ENCODE measurements at regions not wholly inside any gene's neighbourhood (a gene's known extent, or its start where the extent isn't known, plus 50 kb on each side); places are given as distances from the start of the nearest gene placed in this dataset.
A peak's percentile ranks its signal among the peaks of the same experiment; 100 is the strongest.

DNA sequence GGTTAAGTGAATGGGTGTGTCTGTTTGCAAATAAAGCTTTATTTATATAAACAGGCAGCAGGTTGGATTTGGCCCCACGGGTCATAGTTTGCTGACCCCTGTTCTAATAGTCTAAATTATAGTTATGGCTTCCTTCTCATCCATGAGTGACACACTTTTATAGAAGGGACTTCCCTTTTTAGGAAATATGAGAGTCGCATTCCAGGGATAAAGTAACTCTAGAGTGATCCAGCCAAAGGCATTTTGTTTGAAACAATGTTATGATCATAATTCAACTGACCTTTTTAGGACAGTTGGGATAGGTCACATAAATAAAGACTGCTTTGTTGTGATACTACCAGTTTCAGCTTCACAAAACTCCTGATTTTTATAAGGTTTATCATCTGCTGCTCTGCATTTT is 87.9 kb downstream of the ALX1 start:
- Histone ChIP-seq H3K4me3 (no peak overlapping the region), H3K36me3 (no peaks in the 10 kb centered on the region), H3K27me3 (no peaks in the 10 kb centered on the region), H3K4me1 (no peaks in the 10 kb centered on the region), H3K9me3 (no peaks in the 10 kb centered on the region), H3K27ac (no peak overlapping the region)
- TF ChIP-seq, protein P1, sequence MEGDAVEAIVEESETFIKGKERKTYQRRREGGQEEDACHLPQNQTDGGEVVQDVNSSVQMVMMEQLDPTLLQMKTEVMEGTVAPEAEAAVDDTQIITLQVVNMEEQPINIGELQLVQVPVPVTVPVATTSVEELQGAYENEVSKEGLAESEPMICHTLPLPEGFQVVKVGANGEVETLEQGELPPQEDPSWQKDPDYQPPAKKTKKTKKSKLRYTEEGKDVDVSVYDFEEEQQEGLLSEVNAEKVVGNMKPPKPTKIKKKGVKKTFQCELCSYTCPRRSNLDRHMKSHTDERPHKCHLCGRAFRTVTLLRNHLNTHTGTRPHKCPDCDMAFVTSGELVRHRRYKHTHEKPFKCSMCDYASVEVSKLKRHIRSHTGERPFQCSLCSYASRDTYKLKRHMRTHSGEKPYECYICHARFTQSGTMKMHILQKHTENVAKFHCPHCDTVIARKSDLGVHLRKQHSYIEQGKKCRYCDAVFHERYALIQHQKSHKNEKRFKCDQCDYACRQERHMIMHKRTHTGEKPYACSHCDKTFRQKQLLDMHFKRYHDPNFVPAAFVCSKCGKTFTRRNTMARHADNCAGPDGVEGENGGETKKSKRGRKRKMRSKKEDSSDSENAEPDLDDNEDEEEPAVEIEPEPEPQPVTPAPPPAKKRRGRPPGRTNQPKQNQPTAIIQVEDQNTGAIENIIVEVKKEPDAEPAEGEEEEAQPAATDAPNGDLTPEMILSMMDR (IDR thresholded peaks at IDR 0.05): no peak
- DNase-seq: peak in 1 of 4 donors; percentile 3
- intact Hi-C loops (cut with DNase I): no loop called here
- ATAC-seq: no peak

DNA sequence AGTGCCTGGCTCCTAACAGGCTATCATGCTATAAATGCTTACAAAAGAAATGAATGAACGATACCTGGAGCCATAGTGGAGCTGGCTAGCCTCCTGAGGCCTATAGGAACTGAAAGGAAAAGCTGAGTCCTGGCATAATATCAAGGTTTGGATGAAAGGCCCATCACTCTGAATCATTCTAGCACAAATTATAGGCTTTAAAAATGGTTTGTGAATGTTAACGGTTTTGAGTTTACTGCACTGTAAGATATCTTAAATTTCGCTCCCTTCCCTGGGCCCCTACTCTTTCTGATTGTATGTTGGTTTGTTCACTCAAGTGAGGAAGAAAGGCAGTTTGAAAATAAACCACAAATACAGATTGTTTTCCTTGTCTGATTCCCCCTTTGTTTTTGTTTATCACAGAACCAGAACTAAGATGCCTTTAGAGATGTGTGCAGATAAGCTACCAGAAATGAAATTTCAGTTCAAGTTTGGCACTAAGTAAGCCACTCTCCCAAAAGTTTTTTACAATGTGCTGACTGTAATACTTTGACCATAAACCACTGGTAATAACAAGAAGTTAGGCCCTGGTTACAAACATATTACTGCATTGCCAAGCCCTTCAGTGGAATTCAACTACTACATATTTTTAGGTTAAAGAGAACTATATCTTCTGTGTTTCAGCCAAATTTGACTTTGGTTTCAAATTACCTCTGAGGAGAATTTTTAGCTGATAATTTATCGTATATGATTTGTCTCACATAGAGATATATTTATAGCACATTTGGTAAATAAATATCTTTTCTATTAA is 89.5 kb downstream of the ALX1 start:
- Histone ChIP-seq H3K27ac (no peak overlapping the region), H3K36me3 (no peaks in the 10 kb centered on the region), H3K4me1 (no peaks in the 10 kb centered on the region), H3K9me3 (no peaks in the 10 kb centered on the region), H3K27me3 (no peaks in the 10 kb centered on the region), H3K4me3 (no peak overlapping the region)
- ATAC-seq (no peak), DNase-seq (no peak)
- intact Hi-C loops (cut with DNase I): no loop called here
- TF ChIP-seq, protein P1 (IDR thresholded peaks at IDR 0.05): no peak

DNA sequence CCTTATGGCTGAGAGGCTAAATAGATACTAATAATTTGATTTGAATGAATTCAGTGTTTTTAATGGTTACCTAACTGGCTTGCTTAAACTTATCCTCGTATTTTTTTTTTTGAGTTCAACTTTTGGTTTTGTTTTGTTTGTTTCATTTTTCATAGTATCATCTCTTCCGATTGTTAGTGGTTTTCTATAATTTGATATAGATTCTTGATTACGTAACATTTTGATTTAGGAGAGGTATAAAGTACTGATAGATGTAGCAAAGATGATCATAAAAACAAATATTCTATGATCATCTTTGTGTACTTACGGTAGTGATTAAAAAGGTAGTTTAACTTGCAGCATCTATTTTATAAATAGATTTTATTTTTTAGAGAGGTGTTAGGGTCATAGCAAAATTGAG is 93.0 kb downstream of the ALX1 start:
- H3K9me3 ChIP-seq: no peaks in the 10 kb centered on the region
- H3K27me3 ChIP-seq: no peaks in the 10 kb centered on the region
- no peak for DNase-seq
- H3K4me3 ChIP-seq: no peak overlapping the region
- no peaks in the 10 kb centered on the region for H3K4me1 ChIP-seq
- intact Hi-C loops (cut with DNase I): no loop called here
- TF ChIP-seq, protein P1 (IDR thresholded peaks at IDR 0.05): no peak
- H3K27ac ChIP-seq: no peak overlapping the region
- no peaks in the 10 kb centered on the region for H3K36me3 ChIP-seq
- ATAC-seq: no peak

DNA sequence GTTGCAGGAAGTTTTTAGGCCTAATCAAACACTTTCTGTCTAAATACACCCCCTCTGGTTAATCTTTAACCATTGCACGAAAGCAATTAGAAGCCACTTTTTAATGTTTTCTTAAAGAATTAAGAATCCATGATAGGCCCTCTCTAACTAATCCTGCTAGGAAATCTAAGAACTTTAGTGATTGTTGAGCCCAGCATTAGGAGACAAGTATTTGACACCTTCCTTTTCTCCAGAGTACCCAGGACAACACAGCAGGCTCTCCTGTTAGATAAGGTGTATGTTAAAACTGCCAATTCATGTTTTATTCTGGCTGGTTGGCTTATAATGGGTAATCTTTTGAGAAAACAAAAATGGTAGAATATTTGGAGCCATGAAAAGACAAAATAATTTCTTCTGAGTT is 95.0 kb downstream of the ALX1 start:
- Histone ChIP-seq H3K4me3 (no peak overlapping the region), H3K27me3 (no peaks in the 10 kb centered on the region), H3K9me3 (no peaks in the 10 kb centered on the region), H3K36me3 (no peaks in the 10 kb centered on the region), H3K27ac (no peak overlapping the region), H3K4me1 (no peaks in the 10 kb centered on the region)
- ATAC-seq (no peak), DNase-seq (no peak)
- intact Hi-C loops (cut with DNase I): no loop called here
- TF ChIP-seq, protein P1 (IDR thresholded peaks at IDR 0.05): no peak

DNA sequence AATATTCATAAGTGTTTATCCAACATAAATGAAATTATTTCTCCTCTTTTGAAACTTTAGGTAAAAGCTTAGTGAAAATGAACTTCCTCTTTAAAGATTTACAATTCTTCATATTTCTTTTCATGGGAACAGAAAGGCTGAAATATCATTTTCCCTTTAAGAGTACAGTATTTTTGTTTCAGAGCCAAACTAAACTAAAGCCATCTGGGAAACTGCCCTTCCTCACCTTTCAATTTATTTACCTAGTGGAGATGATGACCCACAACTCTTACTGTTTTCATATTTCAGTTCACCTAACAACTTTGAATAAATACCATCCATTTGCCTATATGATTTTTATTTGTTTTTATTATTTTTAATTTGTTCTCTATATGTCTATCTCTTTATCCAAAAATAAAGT is 105.4 kb downstream of the ALX1 start:
- Histone ChIP-seq H3K4me3 (no peak overlapping the region), H3K27me3 (no peaks in the 10 kb centered on the region), H3K27ac (no peak overlapping the region), H3K36me3 (no peaks in the 10 kb centered on the region), H3K4me1 (no peaks in the 10 kb centered on the region), H3K9me3 (no peaks in the 10 kb centered on the region)
- no peak for DNase-seq
- ATAC-seq: no peak
- intact Hi-C loops (cut with DNase I): no loop called here
- TF ChIP-seq, protein P1 (IDR thresholded peaks at IDR 0.05): no peak
